HUES64 (cell line): ENCODE measurements at regions not wholly inside any gene's neighbourhood (a gene's known extent, or its start where the extent isn't known, plus 50 kb on each side); places are given as distances from the start of the nearest gene placed in this dataset.

Experiments
- H3K27ac ChIP-seq: 2 replicates; pipeline ENCODE4 v1.7.0; 2013; ENCODE audit warnings: low read depth, low read length, inconsistent platforms
- H3K27me3 ChIP-seq: 2 replicates; pipeline ENCODE4 v1.6.1; 2013; ENCODE audit warnings: mild to moderate bottlenecking, low read length; ENCODE audit not compliant: insufficient read depth
- H3K36me3 ChIP-seq: 2 replicates; pipeline ENCODE4 v1.6.1; 2013; ENCODE audit warnings: mild to moderate bottlenecking, low read length; ENCODE audit not compliant: insufficient read depth
- H3K4me1 ChIP-seq: 2 replicates; pipeline ENCODE4 v1.6.1; 2013; ENCODE audit warnings: mild to moderate bottlenecking, low read length, moderate library complexity; ENCODE audit not compliant: insufficient read depth
- H3K4me3 ChIP-seq: 2 replicates; pipeline ENCODE4 v1.5.1; 2013; ENCODE audit warnings: mild to moderate bottlenecking, low read length, moderate library complexity
- H3K9ac ChIP-seq: 2 replicates; pipeline ENCODE4 v1.6.1; 2013; ENCODE audit warnings: mild to moderate bottlenecking, low read depth, low read length
- H3K9me3 ChIP-seq: 2 replicates; pipeline ENCODE4 v1.6.1; 2013; ENCODE audit warnings: low read depth, low read length; ENCODE audit not compliant: insufficient read depth
- WGBS: fragments of 150-250, 120-280 bp; methylation state at CpG from one replicate; pipeline ENCODE4 v1.1.7; 2013; ENCODE audit warnings: missing lambda C conversion rate; 5-methylcytosine and 5-hydroxymethylcytosine counted together

GRCh38 chr3:181797431-181797830 lies 85.7 kb downstream of the SOX2 start:
- Histone ChIP-seq H3K4me1 (peaks cover 27% of the 10 kb centered on the region), H3K27ac (no peak overlapping the region), H3K9ac (no peak overlapping the region), H3K9me3 (no peaks in the 10 kb centered on the region), H3K27me3 (no peaks in the 10 kb centered on the region), H3K4me3 (no peak overlapping the region), H3K36me3 (no peaks in the 10 kb centered on the region)
- WGBS, result 92% methylated on average over 1 of the region's 2 CpGs

- Histone ChIP-seq H3K36me3 (no peaks in the 10 kb centered on the region), H3K9me3 (no peaks in the 10 kb centered on the region), H3K4me1 (no peaks in the 10 kb centered on the region), H3K4me3 (no peak overlapping the region), H3K27me3 (no peaks in the 10 kb centered on the region), H3K9ac (no peak overlapping the region), H3K27ac (no peak overlapping the region)
- WGBS, result 100% methylated on average over 1 of the region's 2 CpGs
Observed at GRCh38 chr3:181805703-181806102, 94.0 kb downstream of the SOX2 start.

- no peaks in the 10 kb centered on the region for H3K4me1 ChIP-seq
Observed at GRCh38 chr3:181808053-181808452, 96.3 kb downstream of the SOX2 start.

GRCh38 chr3:181823716-181824115 lies 112.0 kb downstream of the SOX2 start:
- Histone ChIP-seq H3K9me3 (no peaks in the 10 kb centered on the region), H3K27ac (no peak overlapping the region), H3K4me3 (no peak overlapping the region), H3K27me3 (no peaks in the 10 kb centered on the region), H3K36me3 (no peaks in the 10 kb centered on the region), H3K9ac (no peak overlapping the region), H3K4me1 (0 out of 2 replicates have a peak, but pooled peaks cover 3% of the 10 kb centered on the region)
- 97% methylated on average over 4 of the region's 4 CpGs for WGBS

More at GRCh38 chr3:181808053-181808452, 96.3 kb downstream of the SOX2 start:
- Histone ChIP-seq H3K27ac (no peak overlapping the region), H3K27me3 (no peaks in the 10 kb centered on the region), H3K9me3 (no peaks in the 10 kb centered on the region), H3K36me3 (no peaks in the 10 kb centered on the region), H3K9ac (no peak overlapping the region), H3K4me3 (no peak overlapping the region)
- 93% methylated on average over 5 of the region's 5 CpGs for WGBS

- Histone ChIP-seq H3K4me3 (no peak overlapping the region), H3K9me3 (no peaks in the 10 kb centered on the region), H3K9ac (no peak overlapping the region), H3K4me1 (0 out of 2 replicates have a peak, but pooled peaks cover 3% of the 10 kb centered on the region), H3K36me3 (no peaks in the 10 kb centered on the region), H3K27ac (no peak overlapping the region), H3K27me3 (no peaks in the 10 kb centered on the region)
- WGBS, result 70% methylated on average over 10 of the region's 10 CpGs
Observed at GRCh38 chr3:181824961-181825360, 113.2 kb downstream of the SOX2 start.

- Histone ChIP-seq H3K9ac (no peak overlapping the region), H3K4me1 (peaks cover 7% of the 10 kb centered on the region; the same call in 1 of the 2 replicates), H3K4me3 (no peak overlapping the region), H3K27me3 (no peaks in the 10 kb centered on the region), H3K27ac (no peak overlapping the region), H3K9me3 (no peaks in the 10 kb centered on the region), H3K36me3 (no peaks in the 10 kb centered on the region)
- WGBS, result 92% methylated on average over 16 of the region's 17 CpGs
Observed at GRCh38 chr3:181839039-181839915, 127.6 kb downstream of the SOX2 start.

GRCh38 chr3:181839916-181840297 lies 128.2 kb downstream of the SOX2 start:
- Histone ChIP-seq H3K4me3 (no peak overlapping the region), H3K9me3 (no peaks in the 10 kb centered on the region), H3K27me3 (no peaks in the 10 kb centered on the region), H3K27ac (no peak overlapping the region), H3K4me1 (peaks cover 7% of the 10 kb centered on the region; the same call in 1 of the 2 replicates), H3K36me3 (no peaks in the 10 kb centered on the region), H3K9ac (no peak overlapping the region)
- 85% methylated on average over 2 of the region's 3 CpGs for WGBS

- Histone ChIP-seq H3K9me3 (no peaks in the 10 kb centered on the region), H3K4me3 (no peak overlapping the region), H3K4me1 (peaks cover 4% of the 10 kb centered on the region; the same call in 1 of the 2 replicates), H3K27me3 (no peaks in the 10 kb centered on the region), H3K27ac (no peak overlapping the region), H3K36me3 (no peaks in the 10 kb centered on the region), H3K9ac (no peak overlapping the region)
- 90% methylated on average over 3 of the region's 3 CpGs for WGBS
Observed at GRCh38 chr3:181844211-181844610, 132.5 kb downstream of the SOX2 start.

GRCh38 chr3:181847276-181847675 lies 135.6 kb downstream of the SOX2 start:
- Histone ChIP-seq H3K9me3 (no peaks in the 10 kb centered on the region), H3K36me3 (no peaks in the 10 kb centered on the region), H3K4me3 (no peak overlapping the region), H3K27me3 (no peaks in the 10 kb centered on the region), H3K27ac (no peak overlapping the region), H3K4me1 (peaks cover 6% of the 10 kb centered on the region), H3K9ac (no peak overlapping the region)
- 81% methylated on average over 2 of the region's 3 CpGs for WGBS

GRCh38 chr3:181851063-181851462 lies 139.3 kb downstream of the SOX2 start:
- no peaks in the 10 kb centered on the region for H3K27me3 ChIP-seq
- H3K4me3 ChIP-seq, result no peak overlapping the region
- WGBS, result 85% methylated on average over 3 of the region's 4 CpGs
- H3K4me1 ChIP-seq, result peaks cover 6% of the 10 kb centered on the region
- H3K36me3 ChIP-seq, result no peaks in the 10 kb centered on the region
- no peak overlapping the region for H3K9ac ChIP-seq
- no peak overlapping the region for H3K27ac ChIP-seq
- H3K9me3 ChIP-seq, result no peaks in the 10 kb centered on the region

GRCh38 chr3:181855825-181856224 lies 144.1 kb downstream of the SOX2 start:
- Histone ChIP-seq H3K36me3 (no peaks in the 10 kb centered on the region), H3K27me3 (no peaks in the 10 kb centered on the region), H3K9ac (no peak overlapping the region), H3K4me1 (peaks cover 27% of the 10 kb centered on the region), H3K4me3 (no peak overlapping the region), H3K9me3 (no peaks in the 10 kb centered on the region), H3K27ac (no peak overlapping the region)
- WGBS, result 79% methylated on average over 2 of the region's 2 CpGs
